Smooth muscle cell (in vitro differentiated cells): ENCODE measurements at regions not wholly inside any gene's neighbourhood (a gene's known extent, or its start where the extent isn't known, plus 50 kb on each side); places are given as distances from the start of the nearest gene placed in this dataset.

Experiments used
- DNase-seq: peaks from one replicate; lab custom pipeline; 2025; ENCODE audit not compliant: unreplicated experiment; lab: John Stamatoyannopoulos, UW
- H2AFZ ChIP-seq: fragments of 200-600 bp; sonication (generic); 2 replicates; pipeline ENCODE4 v1.6.0; 2016; ENCODE audit warnings: antibody characterized with exemption, low read depth, mild to moderate bottlenecking
- H3F3A ChIP-seq: fragments of 200-600 bp; sonication (generic); 2 replicates; pipeline ENCODE4 v1.6.0; 2017; ENCODE audit warnings: antibody characterized with exemption, low read depth
- H3K27ac ChIP-seq: fragments of 200-600 bp; sonication (generic); 2 replicates; pipeline ENCODE4 v1.5.1; 2016; ENCODE audit warnings: low read depth, mild to moderate bottlenecking
- H3K27me3 ChIP-seq: fragments of 200-600 bp; sonication (generic); 2 replicates; pipeline ENCODE4 v1.6.1; 2016; ENCODE audit warnings: low read depth, mild to moderate bottlenecking
- H3K36me3 ChIP-seq: fragments of 200-600 bp; sonication (generic); 2 replicates; pipeline ENCODE4 v1.5.1; 2016; ENCODE audit warnings: low read depth
- H3K4me1 ChIP-seq: fragments of 200-600 bp; sonication (generic); 2 replicates; pipeline ENCODE4 v1.5.1; 2016; ENCODE audit warnings: low read depth
- H3K4me2 ChIP-seq: fragments of 200-600 bp; sonication (generic); 2 replicates; pipeline ENCODE4 v1.6.0; 2016; ENCODE audit warnings: mild to moderate bottlenecking
- H3K4me3 ChIP-seq: fragments of 200-600 bp; sonication (generic); 2 replicates; pipeline ENCODE4 v1.5.1; 2016; ENCODE audit warnings: mild to moderate bottlenecking
- H3K79me2 ChIP-seq: fragments of 200-600 bp; sonication (generic); 2 replicates; pipeline ENCODE4 v1.6.0; 2016; ENCODE audit warnings: low read depth, mild to moderate bottlenecking
- H3K9ac ChIP-seq: fragments of 200-600 bp; sonication (generic); 2 replicates; pipeline ENCODE4 v1.6.0; 2016; ENCODE audit warnings: low read depth
- H3K9me3 ChIP-seq: fragments of 200-600 bp; sonication (generic); replicated peaks from 2 replicates; pipeline ENCODE4 v1.5.1; 2016; ENCODE audit warnings: low read depth
- H4K20me1 ChIP-seq: fragments of 200-600 bp; sonication (generic); 2 replicates; pipeline ENCODE4 v1.6.0; 2016; ENCODE audit warnings: low read depth
- CTCF ChIP-seq: fragments of 200-600 bp; sonication (generic); IDR thresholded peaks from 2 replicates; pipeline ENCODE4 v1.5.1; 2017; ENCODE audit warnings: borderline replicate concordance, mild to moderate bottlenecking, antibody characterized with exemption; ENCODE audit not compliant: insufficient read depth, poor library complexity, severe bottlenecking
- WGBS: methylation state at CpG from one replicate; pipeline ENCODE4 v1.1.7; 2016; ENCODE audit warnings: low lambda C conversion rate; 5-methylcytosine and 5-hydroxymethylcytosine counted together

- no peak for DNase-seq
- Histone ChIP-seq H3K36me3 (no peaks in the 10 kb centered on the region), H3K9ac (no peak overlapping the region), H3K4me3 (no peak overlapping the region), H3K79me2 (no peaks in the 10 kb centered on the region), H3K4me1 (peaks cover 9% of the 10 kb centered on the region), H4K20me1 (no peaks in the 10 kb centered on the region), H3K9me3 (no peaks in the 10 kb centered on the region), H3F3A (peaks cover 2% of the 10 kb centered on the region), H3K4me2 (no peak overlapping the region), H3K27me3 (no peaks in the 10 kb centered on the region), H2AFZ (no peak overlapping the region), H3K27ac (no peak overlapping the region)
- 95% methylated on average over 5 of the region's 5 CpGs for WGBS
- TF ChIP-seq CTCF: no peak
These were observed 379.6 kb downstream of the NUAK1 start for GRCh38 chr12:105759149-105759548.

GRCh38 chr12:105761075-105761474 lies 377.7 kb downstream of the NUAK1 start:
- Histone ChIP-seq H3K79me2 (no peaks in the 10 kb centered on the region), H3F3A (peaks cover 2% of the 10 kb centered on the region), H3K36me3 (no peaks in the 10 kb centered on the region), H3K4me3 (no peak overlapping the region), H3K9me3 (no peaks in the 10 kb centered on the region), H3K27me3 (no peaks in the 10 kb centered on the region), H3K4me1 (peaks cover 14% of the 10 kb centered on the region), H3K27ac (no peak overlapping the region), H4K20me1 (no peaks in the 10 kb centered on the region), H3K9ac (no peak overlapping the region), H2AFZ (peak overlapping the region; percentile 1), H3K4me2 (peak overlapping the region; percentile 7)
- no peak for DNase-seq
- WGBS: 72% methylated on average over 1 of the region's 1 CpG
- no peak for TF ChIP-seq CTCF

GRCh38 chr12:105764216-105764835 lies 374.4 kb downstream of the NUAK1 start:
- TF ChIP-seq CTCF: no peak
- Histone ChIP-seq H4K20me1 (no peaks in the 10 kb centered on the region), H3K27me3 (no peaks in the 10 kb centered on the region), H3K79me2 (no peaks in the 10 kb centered on the region), H3K27ac (peak overlapping the region; percentile 25), H3F3A (peaks cover 2% of the 10 kb centered on the region), H3K4me1 (peaks cover 14% of the 10 kb centered on the region), H3K4me3 (no peak overlapping the region), H3K9ac (no peak overlapping the region), H3K4me2 (peak overlapping the region; percentile 80), H3K9me3 (no peaks in the 10 kb centered on the region), H3K36me3 (no peaks in the 10 kb centered on the region), H2AFZ (no peak overlapping the region)
- 36% methylated on average over 10 of the region's 10 CpGs for WGBS
- DNase-seq: no peak
